Heart right ventricle (tissue), 16 donors: ENCODE measurements at regions not wholly inside any gene's neighbourhood (a gene's known extent, or its start where the extent isn't known, plus 50 kb on each side); places are given as distances from the start of the nearest gene placed in this dataset.

Source experiments
- ATAC-seq, 8 donors: fragments of 200-7000 bp; cut with Tn5 transposase; one replicate each; pipeline ENCODE4 v1.9.1; 2020; ENCODE audit warnings: mild to moderate bottlenecking in 8 of 8, moderate library complexity in 8 of 8, moderate number of reproducible peaks in 1 of 8
- DNase-seq, 2 donors: peaks; one replicate each; pipeline ENCODE4 v3.0.0-alpha.2; 2020
- H3K27ac ChIP-seq, 10 donors: fragments of 200-600 bp; sonication (generic) in 2 of 10; one replicate each; pipeline versions ENCODE4 v1.5.0 to v1.8.0; 2020 to 2022; ENCODE audit warnings: mild to moderate bottlenecking in 3 of 10
- H3K27me3 ChIP-seq, 7 donors: fragments of 200-600 bp; one replicate each; pipeline ENCODE4 v1.8.0; 2021 to 2022; ENCODE audit warnings: mild to moderate bottlenecking in 2 of 7
- H3K36me3 ChIP-seq, 9 donors: fragments of 200-600 bp; sonication (generic) in 1 of 9; one replicate each; pipeline versions ENCODE4 v1.5.0 to v1.8.0; 2020 to 2022; ENCODE audit warnings: mild to moderate bottlenecking in 2 of 9
- H3K4me1 ChIP-seq, 9 donors: fragments of 200-600 bp; sonication (generic) in 1 of 9; one replicate each; pipeline versions ENCODE4 v1.5.0 to v1.8.0; 2020 to 2022; ENCODE audit warnings: mild to moderate bottlenecking in 4 of 9
- H3K4me3 ChIP-seq, 10 donors: fragments of 200-600 bp; sonication (generic) in 2 of 10; one replicate each; pipeline versions ENCODE4 v1.5.0 to v1.8.0; 2020 to 2022; ENCODE audit warnings: mild to moderate bottlenecking in 7 of 10, moderate library complexity in 2 of 10
- H3K9me3 ChIP-seq, 11 donors: fragments of 200-600 bp in 10 of 11; sonication (generic) in 2 of 11; one replicate each; pipeline versions ENCODE4 v1.5.0 to v1.8.0; 2013 to 2022; ENCODE audit warnings: mild to moderate bottlenecking in 2 of 11, control low read depth in 1 of 11, moderate library complexity in 1 of 11
- CTCF ChIP-seq, 9 donors: fragments of 200-600 bp; sonication (generic) in 2 of 9; IDR thresholded peaks; one replicate each; pipeline versions ENCODE4 v1.5.0 to v1.8.0; 2021 to 2022; ENCODE audit warnings: antibody characterized with exemption in 9 of 9, mild to moderate bottlenecking in 5 of 9, moderate library complexity in 1 of 9
- WGBS, 2 donors: extraction: QIAGEN DNeasy Blood & Tissue Kit; methylation state at CpG; one replicate each; pipeline ENCODE4 v1.1.7; 2013; ENCODE audit warnings: inconsistent platforms in 1 of 2; 5-methylcytosine and 5-hydroxymethylcytosine counted together
- intact Hi-C, 10 donors: fragments of 100-400 bp; cut with DNase I; formaldehyde crosslinking; loops; one replicate each; pipeline versions ENCODE4 v1.11.1 to v1.14.2; 2022
- donor health status: Arrhythmogenic right ventricular cardiomyopathy.
- donor health status: ischemic (EF 13 %, LVEDD 7.1; RV severe dilation, severe dysfunction).
- donor health status: healthy with polysubstance abuse.
- donor health status: DM: no; HTN: yes; CAD: no.
- donor health status: DM: no; HTN: no; CAD: no.
- donor health status: ischemic (EF 25% LVEDD 6.9; RV normal size, moderate dysfunction).
- donor health status: ischemic (EF 25% LVEDD 5.7; RV mildly dilated, moderate dysfunction).
- donor health status: healthy.
- donor health status: DM: yes; HTN: yes; CAD: no.
- donor health status: Ischemic cardiomyopathy.
- donor health status: ischemic (EF 35%, LVEDD 5.7; RV mildly dilated, moderate dysfunction).
- donor health status: nonischemic (EF 11% LVEDD 7.7; RV severe dilation, severe dysfunction).
- donor health status: DM: yes; HTN: yes; CAD: no.
- donor health status: PGD.
- donor health status: ischemic (EF 29% LVEDD 5.4; RV normal size, mild dysfunction).
- donor health status: nonischemic (EF 23%, LVEDD 6.1; RV moderate dilation, normal function).

- WGBS, 2 donors: 92 to 95% methylated on average over 2 of the region's 2 CpGs
- DNase-seq (no peak), ATAC-seq (no peak)
- intact Hi-C loops: no loop called here
- no peak overlapping the region for H3K4me3 ChIP-seq
- TF ChIP-seq CTCF (IDR thresholded peaks at IDR 0.05): no peak
- H3K4me1 ChIP-seq: peaks cover 0 to 18% (median 10%) of the 10 kb centered on the region in 9 donors
- H3K27me3 ChIP-seq: peaks cover 0 to 5% (median 0%) of the 10 kb centered on the region in 7 donors
- no peaks in the 10 kb centered on the region for H3K36me3 ChIP-seq
- H3K27ac ChIP-seq: no peak overlapping the region
- peaks cover 0 to 7% (median 0%) of the 10 kb centered on the region in 11 donors for H3K9me3 ChIP-seq
Measured at GRCh38 chr12:107493666-107494065, 191.9 kb upstream of the PWP1 start.

- ATAC-seq (no peak), DNase-seq (no peak)
- Histone ChIP-seq H3K27me3 (peaks cover 0 to 5% (median 0%) of the 10 kb centered on the region in 7 donors), H3K4me1 (peaks cover 0 to 18% (median 10%) of the 10 kb centered on the region in 9 donors), H3K4me3 (no peak overlapping the region), H3K9me3 (peaks cover 0 to 7% (median 0%) of the 10 kb centered on the region in 11 donors), H3K36me3 (no peaks in the 10 kb centered on the region), H3K27ac (no peak overlapping the region)
- no peak for TF ChIP-seq CTCF (IDR thresholded peaks at IDR 0.05)
- intact Hi-C loops: no loop called here
- 72 to 74% methylated on average over 5 of the region's 5 CpGs for WGBS, 2 donors
Measured at GRCh38 chr12:107494331-107494730, 191.3 kb upstream of the PWP1 start.

- Histone ChIP-seq H3K27ac (no peak overlapping the region), H3K36me3 (no peaks in the 10 kb centered on the region), H3K27me3 (peaks cover 0 to 3% (median 0%) of the 10 kb centered on the region in 7 donors), H3K4me1 (peaks cover 0 to 18% (median 10%) of the 10 kb centered on the region in 9 donors), H3K9me3 (peaks cover 0 to 7% (median 0%) of the 10 kb centered on the region in 11 donors), H3K4me3 (no peak overlapping the region)
- intact Hi-C loops: no loop called here
- DNase-seq (no peak), ATAC-seq (no peak)
- TF ChIP-seq CTCF (IDR thresholded peaks at IDR 0.05): no peak
- 87 to 91% methylated on average over 2 of the region's 2 CpGs for WGBS, 2 donors
Measured at GRCh38 chr12:107495604-107496003, 190.0 kb upstream of the PWP1 start.

GRCh38 chr12:107497231-107497630 lies 188.4 kb upstream of the PWP1 start:
- ATAC-seq (no peak), DNase-seq (no peak)
- intact Hi-C loops: no loop called here
- peaks cover 0 to 3% (median 0%) of the 10 kb centered on the region in 7 donors for H3K27me3 ChIP-seq
- 91 to 94% methylated on average over 2 of the region's 2 CpGs for WGBS, 2 donors
- no peaks in the 10 kb centered on the region for H3K36me3 ChIP-seq
- H3K9me3 ChIP-seq: peaks cover 0 to 7% (median 0%) of the 10 kb centered on the region in 11 donors
- no peak for TF ChIP-seq CTCF (IDR thresholded peaks at IDR 0.05)
- no peak overlapping the region for H3K27ac ChIP-seq
- peaks cover 0 to 12% (median 9%) of the 10 kb centered on the region in 9 donors for H3K4me1 ChIP-seq
- H3K4me3 ChIP-seq: no peak overlapping the region
